ENCODE measurements at regions not wholly inside any gene's neighbourhood (a gene's known extent, or its start where the extent isn't known, plus 50 kb on each side); places are given as distances from the start of the nearest gene placed in this dataset.

GRCh38 chr2:16476866-16477265, 188.8 kb downstream of the CYRIA start:
- TF ChIP-seq SUZ12 (IDR thresholded peaks at IDR 0.05; ENCODE audit: extremely low read depth, insufficient read depth, insufficient read length) (no peak), ZNF274 (IDR thresholded peaks at IDR 0.05; ENCODE audit: low read depth, low read length) (no peak)
- no peak overlapping the region for H3K9ac ChIP-seq (ENCODE audit: insufficient read length, low read depth)
- DNase-seq (ENCODE audit: low read depth, low spot score): no peak
- no peaks in the 10 kb centered on the region for H3K9me3 ChIP-seq (ENCODE audit: insufficient read depth, low read length)
- no peaks in the 10 kb centered on the region for H3K27me3 ChIP-seq (ENCODE audit: insufficient read depth, insufficient read length)
- no peak overlapping the region for H3K4me3 ChIP-seq (ENCODE audit: insufficient read length, low read depth)
- H3K36me3 ChIP-seq (ENCODE audit: insufficient read depth, insufficient read length, low read length): no peaks in the 10 kb centered on the region
- no peaks in the 10 kb centered on the region for H3K4me1 ChIP-seq (ENCODE audit: insufficient read depth, insufficient read length)

GRCh38 chr2:16475986-16476567, 189.6 kb downstream of the CYRIA start:
- Histone ChIP-seq H3K4me1 (ENCODE audit: insufficient read depth, insufficient read length) (no peaks in the 10 kb centered on the region), H3K4me3 (ENCODE audit: insufficient read length, low read depth) (no peak overlapping the region), H3K27me3 (ENCODE audit: insufficient read depth, insufficient read length) (no peaks in the 10 kb centered on the region), H3K9me3 (ENCODE audit: insufficient read depth, low read length) (no peaks in the 10 kb centered on the region), H3K9ac (ENCODE audit: insufficient read length, low read depth) (no peak overlapping the region), H3K36me3 (ENCODE audit: insufficient read depth, insufficient read length, low read length) (no peaks in the 10 kb centered on the region)
- no peak for DNase-seq (ENCODE audit: low read depth, low spot score)
- TF ChIP-seq YY1 (IDR thresholded peaks at IDR 0.05; ENCODE audit: insufficient read depth, insufficient read length) (no peak), ZNF274 (IDR thresholded peaks at IDR 0.05; ENCODE audit: low read depth, low read length) (no peak), SUZ12 (IDR thresholded peaks at IDR 0.05; ENCODE audit: extremely low read depth, insufficient read depth, insufficient read length) (no peak)

DNA sequence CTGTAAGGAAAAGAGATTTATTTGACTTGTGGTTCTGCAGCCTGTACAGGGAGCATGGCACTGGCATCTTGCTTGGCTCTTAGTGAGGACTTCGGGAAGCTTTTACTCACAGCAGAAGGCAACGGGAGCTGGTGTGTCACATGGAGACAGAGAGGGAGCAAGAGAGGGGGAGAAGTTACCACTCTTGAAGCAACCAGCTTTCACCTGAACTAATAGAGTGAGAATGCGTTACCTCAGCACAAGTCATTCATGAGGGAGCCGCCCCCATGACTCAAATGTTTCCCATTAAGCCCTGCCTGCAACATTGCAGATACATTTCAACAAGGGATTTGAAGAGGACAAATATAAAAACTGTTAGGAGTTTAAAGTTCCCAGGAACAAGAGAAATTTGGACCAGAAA, 190.0 kb downstream of the CYRIA start:
- H3K36me3 ChIP-seq (ENCODE audit: insufficient read depth, insufficient read length, low read length): no peaks in the 10 kb centered on the region
- no peak for DNase-seq (ENCODE audit: low read depth, low spot score)

GRCh38 chr2:16473575-16473974, 192.1 kb downstream of the CYRIA start:
- Histone ChIP-seq H3K27me3 (ENCODE audit: insufficient read depth, insufficient read length) (no peaks in the 10 kb centered on the region), H3K9me3 (ENCODE audit: insufficient read depth, low read length) (no peaks in the 10 kb centered on the region), H3K36me3 (ENCODE audit: insufficient read depth, insufficient read length, low read length) (no peaks in the 10 kb centered on the region), H3K4me1 (ENCODE audit: insufficient read depth, insufficient read length) (no peaks in the 10 kb centered on the region), H3K4me3 (ENCODE audit: insufficient read length, low read depth) (no peak overlapping the region), H3K9ac (ENCODE audit: insufficient read length, low read depth) (no peak overlapping the region)
- no peak for DNase-seq (ENCODE audit: low read depth, low spot score)
- TF ChIP-seq SUZ12 (IDR thresholded peaks at IDR 0.05; ENCODE audit: extremely low read depth, insufficient read depth, insufficient read length) (no peak), YY1 (IDR thresholded peaks at IDR 0.05; ENCODE audit: insufficient read depth, insufficient read length) (no peak), ZNF274 (IDR thresholded peaks at IDR 0.05; ENCODE audit: low read depth, low read length) (no peak)

More for the DNA sequence above, 190.0 kb downstream of the CYRIA start:
- no peaks in the 10 kb centered on the region for H3K4me1 ChIP-seq (ENCODE audit: insufficient read depth, insufficient read length)
- no peak overlapping the region for H3K4me3 ChIP-seq (ENCODE audit: insufficient read length, low read depth)
- no peak for TF ChIP-seq YY1 (IDR thresholded peaks at IDR 0.05; ENCODE audit: insufficient read depth, insufficient read length)
- TF ChIP-seq ZNF274 (IDR thresholded peaks at IDR 0.05; ENCODE audit: low read depth, low read length): no peak
- TF ChIP-seq SUZ12 (IDR thresholded peaks at IDR 0.05; ENCODE audit: extremely low read depth, insufficient read depth, insufficient read length): no peak
- H3K9me3 ChIP-seq (ENCODE audit: insufficient read depth, low read length): no peaks in the 10 kb centered on the region
- H3K27me3 ChIP-seq (ENCODE audit: insufficient read depth, insufficient read length): no peaks in the 10 kb centered on the region
- no peak overlapping the region for H3K9ac ChIP-seq (ENCODE audit: insufficient read length, low read depth)

DNA sequence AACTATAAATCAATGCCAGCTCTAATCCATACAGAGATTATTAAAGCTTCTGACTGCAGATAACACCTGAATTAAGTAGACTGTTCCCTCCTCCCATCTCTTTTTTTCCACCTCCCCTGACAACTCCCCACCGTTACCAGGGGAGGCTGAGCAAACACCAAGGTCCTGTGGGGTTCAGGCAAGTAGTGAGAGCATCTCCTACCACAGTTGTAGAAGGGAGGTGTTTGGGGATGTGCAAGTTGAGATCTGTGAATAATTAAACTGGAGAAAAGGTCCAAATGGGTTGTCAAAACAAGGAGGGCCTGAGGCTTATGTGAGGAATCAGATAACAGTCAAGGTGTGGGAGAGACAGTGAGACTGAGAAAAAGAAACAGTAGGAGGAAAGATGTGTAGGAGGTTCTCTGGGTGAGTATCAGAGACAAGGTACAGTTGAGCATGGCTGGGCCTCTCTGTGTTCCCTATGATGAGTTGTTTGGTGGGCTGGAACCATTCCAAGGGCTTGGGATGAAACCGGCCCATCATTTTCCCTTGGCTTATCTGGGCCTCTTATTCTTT, 194.6 kb downstream of the CYRIA start:
- no peaks in the 10 kb centered on the region for H3K27me3 ChIP-seq (ENCODE audit: insufficient read depth, insufficient read length)
- H3K4me3 ChIP-seq (ENCODE audit: insufficient read length, low read depth): no peak overlapping the region
- no peaks in the 10 kb centered on the region for H3K4me1 ChIP-seq (ENCODE audit: insufficient read depth, insufficient read length)
- H3K9ac ChIP-seq (ENCODE audit: insufficient read length, low read depth): no peak overlapping the region
- TF ChIP-seq SUZ12 (IDR thresholded peaks at IDR 0.05; ENCODE audit: extremely low read depth, insufficient read depth, insufficient read length): no peak
- TF ChIP-seq YY1 (IDR thresholded peaks at IDR 0.05; ENCODE audit: insufficient read depth, insufficient read length): no peak
- TF ChIP-seq ZNF274 (IDR thresholded peaks at IDR 0.05; ENCODE audit: low read depth, low read length): no peak
- no peaks in the 10 kb centered on the region for H3K36me3 ChIP-seq (ENCODE audit: insufficient read depth, insufficient read length, low read length)
- DNase-seq (ENCODE audit: low read depth, low spot score): no peak
- no peaks in the 10 kb centered on the region for H3K9me3 ChIP-seq (ENCODE audit: insufficient read depth, low read length)

DNA sequence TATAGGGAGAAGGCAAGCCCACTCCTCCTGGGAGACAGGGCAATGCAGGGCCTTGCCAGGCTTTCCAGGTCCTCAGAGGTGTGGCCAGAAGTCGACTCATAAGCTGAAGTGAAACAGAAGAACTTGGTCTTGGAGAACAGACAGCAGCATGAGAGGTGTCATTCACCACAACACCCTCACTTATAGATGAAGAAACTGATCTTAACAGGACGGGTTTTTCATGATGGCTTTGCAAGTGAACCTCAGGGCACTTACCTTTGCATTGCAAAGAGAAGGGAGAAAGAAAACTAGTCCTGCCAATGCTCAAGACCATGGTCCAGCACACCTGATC, 198.8 kb downstream of the CYRIA start:
- Histone ChIP-seq H3K36me3 (ENCODE audit: insufficient read depth, insufficient read length, low read length) (no peaks in the 10 kb centered on the region), H3K27me3 (ENCODE audit: insufficient read depth, insufficient read length) (no peaks in the 10 kb centered on the region), H3K9ac (ENCODE audit: insufficient read length, low read depth) (no peak overlapping the region), H3K4me3 (ENCODE audit: insufficient read length, low read depth) (no peak overlapping the region), H3K9me3 (ENCODE audit: insufficient read depth, low read length) (no peaks in the 10 kb centered on the region), H3K4me1 (ENCODE audit: insufficient read depth, insufficient read length) (no peaks in the 10 kb centered on the region)
- DNase-seq (ENCODE audit: low read depth, low spot score): no peak
- TF ChIP-seq ZNF274 (IDR thresholded peaks at IDR 0.05; ENCODE audit: low read depth, low read length): no peak
- TF ChIP-seq YY1 (IDR thresholded peaks at IDR 0.05; ENCODE audit: insufficient read depth, insufficient read length): no peak
- TF ChIP-seq SUZ12 (IDR thresholded peaks at IDR 0.05; ENCODE audit: extremely low read depth, insufficient read depth, insufficient read length): no peak

- H3K4me3 ChIP-seq (ENCODE audit: insufficient read length, low read depth): no peak overlapping the region
- TF ChIP-seq SUZ12 (IDR thresholded peaks at IDR 0.05; ENCODE audit: extremely low read depth, insufficient read depth, insufficient read length): no peak
- TF ChIP-seq YY1 (IDR thresholded peaks at IDR 0.05; ENCODE audit: insufficient read depth, insufficient read length): no peak
- TF ChIP-seq ZNF274 (IDR thresholded peaks at IDR 0.05; ENCODE audit: low read depth, low read length): no peak
- no peaks in the 10 kb centered on the region for H3K4me1 ChIP-seq (ENCODE audit: insufficient read depth, insufficient read length)
- no peak for DNase-seq (ENCODE audit: low read depth, low spot score)
- no peak overlapping the region for H3K9ac ChIP-seq (ENCODE audit: insufficient read length, low read depth)
- no peaks in the 10 kb centered on the region for H3K27me3 ChIP-seq (ENCODE audit: insufficient read depth, insufficient read length)
- H3K36me3 ChIP-seq (ENCODE audit: insufficient read depth, insufficient read length, low read length): no peaks in the 10 kb centered on the region
- no peaks in the 10 kb centered on the region for H3K9me3 ChIP-seq (ENCODE audit: insufficient read depth, low read length)
These were observed 199.4 kb downstream of the CYRIA start for GRCh38 chr2:16466133-16466820.
